Suprapubic skin (tissue), 4 donors: ENCODE measurements at regions not wholly inside any gene's neighbourhood (a gene's known extent, or its start where the extent isn't known, plus 50 kb on each side); places are given as distances from the start of the nearest gene placed in this dataset.
A peak's percentile ranks its signal among the peaks of the same experiment; 100 is the strongest.

Experiments used
- DNase-seq, 2 donors: peaks; one replicate each; pipeline ENCODE4 v3.0.0-alpha.2; 2019; ENCODE audit warnings: low spot score in 2 of 2
- H3K27ac ChIP-seq: fragments of 200-600 bp; sonication (generic); one replicate; pipeline ENCODE4 v1.5.1; 2019
- H3K27me3 ChIP-seq: fragments of 200-600 bp; sonication (generic); one replicate; pipeline ENCODE4 v1.5.1; 2019
- H3K36me3 ChIP-seq: fragments of 200-600 bp; sonication (generic); one replicate; pipeline ENCODE4 v1.5.1; 2019
- H3K4me1 ChIP-seq: fragments of 200-600 bp; sonication (generic); one replicate; pipeline ENCODE4 v1.5.1; 2019
- H3K4me3 ChIP-seq: fragments of 200-600 bp; sonication (generic); one replicate; pipeline ENCODE4 v1.5.1; 2019; ENCODE audit warnings: mild to moderate bottlenecking
- H3K9me3 ChIP-seq: fragments of 200-600 bp; sonication (generic); one replicate; pipeline ENCODE4 v1.5.1; 2019
- EP300 ChIP-seq: sonication (generic); formaldehyde crosslinking; IDR thresholded peaks from one replicate; pipeline ENCODE4 v1.6.1; 2017; ENCODE audit warnings: antibody characterized with exemption
- POLR2A ChIP-seq, 2 donors: fragments of 450-650 bp; IDR thresholded peaks; one replicate each; pipeline ENCODE4 v1.6.1; 2017; ENCODE audit warnings: antibody characterized with exemption in 2 of 2, mild to moderate bottlenecking in 2 of 2, moderate library complexity in 2 of 2
- POLR2AphosphoS5 ChIP-seq, 3 donors: sonication (generic); formaldehyde crosslinking; IDR thresholded peaks; one replicate each; pipeline ENCODE4 v1.6.1; 2017; ENCODE audit warnings: antibody characterized with exemption in 3 of 3
- WGBS: methylation state at CpG from one replicate; pipeline ENCODE4 v1.1.5; 2018; 5-methylcytosine and 5-hydroxymethylcytosine counted together
- TF ChIP-seq, protein P1 (sequence below), 2 donors: fragments of 200-600 bp in 1 of 2; fragments of 450-650 bp in 1 of 2; sonication (generic) in 1 of 2; IDR thresholded peaks; one replicate each; pipeline ENCODE4 v1.5.1; 2016 to 2019; ENCODE audit warnings: antibody characterized with exemption in 2 of 2, mild to moderate bottlenecking in 1 of 2, moderate library complexity in 1 of 2

DNA sequence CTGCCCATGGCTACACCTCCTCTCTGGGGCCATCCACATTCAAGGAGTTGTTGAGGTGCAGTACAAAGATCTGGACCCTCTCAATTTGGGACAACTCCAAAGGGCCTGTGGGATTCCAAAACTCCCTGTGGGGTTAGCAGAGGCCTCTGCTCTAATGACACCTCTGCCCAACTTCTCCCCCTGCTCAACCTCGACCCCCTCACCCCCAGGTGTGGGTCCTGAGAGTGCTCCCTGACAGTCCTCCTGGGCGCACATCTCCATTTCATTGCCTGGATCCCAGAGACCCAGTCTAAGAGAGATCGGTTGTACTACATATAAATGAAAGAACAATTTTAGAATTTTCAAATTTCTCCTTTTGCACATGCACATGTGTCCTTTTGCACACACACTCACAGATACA lies 73.0 kb upstream of the NKD1 start:
- Histone ChIP-seq H3K36me3 (no peaks in the 10 kb centered on the region), H3K4me3 (no peak overlapping the region), H3K27me3 (no peaks in the 10 kb centered on the region), H3K27ac (no peak overlapping the region), H3K9me3 (no peaks in the 10 kb centered on the region), H3K4me1 (peaks cover 9% of the 10 kb centered on the region)
- TF ChIP-seq, protein P1, sequence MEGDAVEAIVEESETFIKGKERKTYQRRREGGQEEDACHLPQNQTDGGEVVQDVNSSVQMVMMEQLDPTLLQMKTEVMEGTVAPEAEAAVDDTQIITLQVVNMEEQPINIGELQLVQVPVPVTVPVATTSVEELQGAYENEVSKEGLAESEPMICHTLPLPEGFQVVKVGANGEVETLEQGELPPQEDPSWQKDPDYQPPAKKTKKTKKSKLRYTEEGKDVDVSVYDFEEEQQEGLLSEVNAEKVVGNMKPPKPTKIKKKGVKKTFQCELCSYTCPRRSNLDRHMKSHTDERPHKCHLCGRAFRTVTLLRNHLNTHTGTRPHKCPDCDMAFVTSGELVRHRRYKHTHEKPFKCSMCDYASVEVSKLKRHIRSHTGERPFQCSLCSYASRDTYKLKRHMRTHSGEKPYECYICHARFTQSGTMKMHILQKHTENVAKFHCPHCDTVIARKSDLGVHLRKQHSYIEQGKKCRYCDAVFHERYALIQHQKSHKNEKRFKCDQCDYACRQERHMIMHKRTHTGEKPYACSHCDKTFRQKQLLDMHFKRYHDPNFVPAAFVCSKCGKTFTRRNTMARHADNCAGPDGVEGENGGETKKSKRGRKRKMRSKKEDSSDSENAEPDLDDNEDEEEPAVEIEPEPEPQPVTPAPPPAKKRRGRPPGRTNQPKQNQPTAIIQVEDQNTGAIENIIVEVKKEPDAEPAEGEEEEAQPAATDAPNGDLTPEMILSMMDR (IDR thresholded peaks at IDR 0.05) = no peak
- WGBS = 87% methylated on average over 3 of the region's 3 CpGs
- peak in 1 of 2 donors; percentile 49 for DNase-seq

DNA sequence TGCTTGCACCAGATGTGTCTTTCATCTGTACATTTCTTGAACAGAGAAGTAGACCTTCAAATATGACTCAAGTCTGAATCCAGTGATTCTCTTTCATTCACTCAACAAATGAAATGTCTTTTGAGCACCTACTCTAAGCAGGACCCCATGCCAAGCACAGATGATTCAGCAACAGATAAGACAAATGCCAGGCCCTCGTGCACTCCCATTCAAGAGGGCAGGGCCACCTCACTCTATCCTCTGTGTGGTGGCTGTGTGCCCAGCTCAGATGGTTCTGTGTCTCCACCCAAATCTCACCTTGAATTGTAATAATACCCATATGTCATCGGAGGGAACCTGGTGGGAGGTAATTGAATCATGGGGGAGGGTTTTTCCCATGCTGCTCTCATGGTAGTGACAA lies 74.1 kb upstream of the NKD1 start:
- 19% methylated on average over 2 of the region's 2 CpGs for WGBS
- TF ChIP-seq, protein P1 (IDR thresholded peaks at IDR 0.05) = no peak
- TF ChIP-seq EP300 (no peak), POLR2A (IDR thresholded peaks at IDR 0.05) (no peak), POLR2AphosphoS5 (IDR thresholded peaks at IDR 0.05) (no peak)

GRCh38 chr16:50473356-50473945 lies 74.7 kb upstream of the NKD1 start:
- TF ChIP-seq POLR2AphosphoS5 (IDR thresholded peaks at IDR 0.05) = no peak
- TF ChIP-seq POLR2A (IDR thresholded peaks at IDR 0.05) = no peak
- H3K36me3 ChIP-seq = no peaks in the 10 kb centered on the region
- peak; percentile 36 to 57 for DNase-seq
- no peak overlapping the region for H3K4me3 ChIP-seq
- H3K27me3 ChIP-seq = peaks cover 16% of the 10 kb centered on the region
- H3K9me3 ChIP-seq = no peaks in the 10 kb centered on the region
- peaks cover 5% of the 10 kb centered on the region for H3K4me1 ChIP-seq
- 80% methylated on average over 6 of the region's 6 CpGs for WGBS
- no peak overlapping the region for H3K27ac ChIP-seq

More for the DNA sequence above, 74.1 kb upstream of the NKD1 start:
- peaks cover 9% of the 10 kb centered on the region for H3K4me1 ChIP-seq
- H3K4me3 ChIP-seq = no peak overlapping the region
- no peak overlapping the region for H3K27ac ChIP-seq
- H3K36me3 ChIP-seq = no peaks in the 10 kb centered on the region
- peak; percentile 10 to 23 for DNase-seq
- H3K9me3 ChIP-seq = no peaks in the 10 kb centered on the region
- H3K27me3 ChIP-seq = peaks cover 9% of the 10 kb centered on the region

- 92% methylated on average over 1 of the region's 1 CpG for WGBS
- no peak overlapping the region for H3K4me3 ChIP-seq
- H3K27ac ChIP-seq = no peak overlapping the region
- H3K27me3 ChIP-seq = peaks cover 25% of the 10 kb centered on the region
- peak; percentile 2 to 24 for DNase-seq
- H3K9me3 ChIP-seq = no peaks in the 10 kb centered on the region
- no peaks in the 10 kb centered on the region for H3K36me3 ChIP-seq
- peaks cover 10% of the 10 kb centered on the region for H3K4me1 ChIP-seq
- TF ChIP-seq EP300 (no peak), POLR2A (IDR thresholded peaks at IDR 0.05) (no peak), POLR2AphosphoS5 (IDR thresholded peaks at IDR 0.05) (no peak)
- TF ChIP-seq, protein P1 (IDR thresholded peaks at IDR 0.05) = no peak
These were observed 75.7 kb upstream of the NKD1 start for GRCh38 chr16:50472472-50472871.

GRCh38 chr16:50470687-50471086 lies 77.5 kb upstream of the NKD1 start:
- no peak for DNase-seq

More at GRCh38 chr16:50470687-50471086, 77.5 kb upstream of the NKD1 start:
- WGBS = 79% methylated on average over 3 of the region's 3 CpGs
- H3K27ac ChIP-seq = no peak overlapping the region
- no peaks in the 10 kb centered on the region for H3K9me3 ChIP-seq
- no peak overlapping the region for H3K4me3 ChIP-seq
- H3K36me3 ChIP-seq = no peaks in the 10 kb centered on the region
- peaks cover 10% of the 10 kb centered on the region for H3K4me1 ChIP-seq
- peaks cover 26% of the 10 kb centered on the region for H3K27me3 ChIP-seq
- TF ChIP-seq POLR2AphosphoS5 (IDR thresholded peaks at IDR 0.05) = no peak
- no peak for TF ChIP-seq POLR2A (IDR thresholded peaks at IDR 0.05)
- no peak for TF ChIP-seq EP300
- TF ChIP-seq, protein P1 (IDR thresholded peaks at IDR 0.05) = no peak
